HG03575 (cell line): ENCODE measurements at regions not wholly inside any gene's neighbourhood (a gene's known extent, or its start where the extent isn't known, plus 50 kb on each side); places are given as distances from the start of the nearest gene placed in this dataset.

Source experiments
- ATAC-seq: cut with Tn5 transposase; IDR thresholded peaks from one replicate; pipeline ENCODE4 v1.9.1; 2021; ENCODE audit not compliant: unreplicated experiment, insufficient number of reproducible peaks, low FRiP score; ENCODE audit errors: extremely low read depth

DNA sequence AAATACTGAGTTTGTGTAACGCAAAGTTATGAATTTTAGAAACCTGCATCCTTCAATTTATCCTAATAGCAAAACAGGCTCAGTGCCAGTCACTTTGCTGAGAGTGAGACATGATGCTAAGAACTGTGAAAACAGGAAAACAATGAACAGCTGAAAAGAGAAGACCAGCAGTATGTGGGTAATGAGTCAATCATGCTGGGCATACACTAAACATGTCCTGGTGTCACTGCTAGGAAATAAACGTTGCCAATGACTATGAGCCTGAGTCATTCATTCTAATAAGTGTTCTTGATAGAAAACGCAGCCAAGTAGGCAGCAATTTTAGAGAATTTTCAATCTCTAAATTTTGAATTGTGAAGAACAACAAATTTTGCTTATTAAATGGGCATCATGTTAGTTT lies 237.3 kb downstream of the GALR1 start:
- no peak for ATAC-seq

DNA sequence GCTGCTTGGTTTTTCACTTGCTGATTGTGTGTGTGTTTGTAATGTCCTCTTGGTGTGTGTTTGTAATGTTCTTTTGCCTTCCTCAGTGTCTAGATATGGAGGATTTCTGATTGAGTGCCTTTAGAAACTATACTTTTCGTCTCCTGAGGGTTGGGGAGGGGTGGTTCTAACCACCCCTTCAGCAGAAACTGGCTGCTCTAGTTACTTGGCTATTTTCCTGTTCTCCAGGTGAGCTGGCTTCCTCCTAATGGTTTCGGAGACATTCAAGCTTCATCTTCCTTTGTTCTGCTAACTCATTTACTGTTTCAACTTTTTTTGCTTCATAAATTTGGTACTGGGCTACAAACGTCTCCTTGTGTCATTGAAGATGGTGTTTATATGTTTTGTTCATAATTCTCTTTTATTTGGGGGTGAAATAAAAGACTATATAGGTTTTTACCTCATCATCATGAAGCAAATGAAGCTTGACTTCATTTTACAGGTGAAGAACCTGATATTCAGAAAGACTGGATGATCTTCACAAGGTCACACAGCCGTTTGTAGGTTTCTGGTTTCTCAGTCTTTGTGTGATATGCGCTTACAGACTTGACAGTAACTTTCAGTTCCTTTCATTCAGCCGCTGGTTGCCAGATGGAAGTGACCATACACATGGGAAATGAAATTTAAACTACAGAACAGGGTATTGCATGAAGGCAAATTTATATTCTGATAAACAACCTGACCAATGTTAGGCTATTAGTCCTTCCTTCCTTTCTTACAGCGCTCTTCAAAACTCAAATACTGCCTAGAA lies 238.5 kb downstream of the GALR1 start:
- no peak for ATAC-seq

- no peak for ATAC-seq
These were observed 245.4 kb downstream of the GALR1 start for GRCh38 chr18:77495079-77495478.

DNA sequence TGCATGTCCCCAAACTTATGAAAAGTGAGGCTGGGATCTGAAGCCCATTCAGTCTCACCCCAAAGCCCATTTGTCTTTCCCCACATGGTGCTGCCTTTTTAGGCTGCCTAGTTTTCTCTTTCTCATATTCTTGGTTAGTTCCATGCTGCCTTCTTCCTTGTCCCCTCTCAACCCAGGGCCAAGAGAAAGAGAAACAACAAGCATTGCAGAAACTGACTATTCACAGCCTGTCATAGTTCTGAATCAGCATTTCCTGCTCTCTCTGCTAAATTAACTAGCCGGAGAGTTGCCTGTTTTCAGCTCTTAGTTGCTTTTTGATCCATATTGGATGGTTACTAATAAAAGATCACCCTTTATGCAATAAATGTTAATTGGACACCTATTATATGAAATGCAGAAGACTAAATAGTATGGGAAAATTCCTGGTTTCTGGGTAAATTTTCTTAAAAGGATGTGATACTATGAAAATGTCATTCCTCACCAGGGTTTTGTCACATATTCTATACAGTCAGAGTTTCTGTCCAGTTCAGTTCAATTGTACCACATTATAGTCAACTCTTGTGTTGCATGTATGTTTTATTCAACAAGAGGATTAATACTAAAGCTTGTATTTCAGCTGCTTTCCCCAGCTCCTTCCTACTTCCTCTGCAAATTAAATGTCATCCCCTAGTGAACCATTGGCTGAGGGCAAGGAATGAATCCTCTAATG lies 246.5 kb downstream of the GALR1 start:
- ATAC-seq, result no peak

DNA sequence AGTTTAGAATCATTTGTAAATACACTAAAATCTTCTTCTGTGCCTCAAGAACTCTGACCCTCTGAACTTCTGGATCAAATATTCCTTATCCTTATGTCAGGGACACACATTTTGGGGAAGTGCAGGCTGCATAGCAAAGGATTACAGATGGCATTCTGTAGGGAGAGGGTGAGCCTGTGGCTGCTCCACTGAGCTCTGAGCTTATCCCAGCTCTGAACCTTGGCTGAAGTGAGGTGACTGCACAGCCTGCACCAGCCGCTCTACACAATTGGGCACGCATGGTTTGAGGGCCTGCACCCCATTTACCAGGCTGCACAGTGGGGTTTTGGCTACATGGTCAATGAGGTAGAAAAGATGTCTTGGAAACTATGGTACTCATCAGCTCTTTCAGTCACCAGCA lies 251.6 kb downstream of the GALR1 start:
- no peak for ATAC-seq

DNA sequence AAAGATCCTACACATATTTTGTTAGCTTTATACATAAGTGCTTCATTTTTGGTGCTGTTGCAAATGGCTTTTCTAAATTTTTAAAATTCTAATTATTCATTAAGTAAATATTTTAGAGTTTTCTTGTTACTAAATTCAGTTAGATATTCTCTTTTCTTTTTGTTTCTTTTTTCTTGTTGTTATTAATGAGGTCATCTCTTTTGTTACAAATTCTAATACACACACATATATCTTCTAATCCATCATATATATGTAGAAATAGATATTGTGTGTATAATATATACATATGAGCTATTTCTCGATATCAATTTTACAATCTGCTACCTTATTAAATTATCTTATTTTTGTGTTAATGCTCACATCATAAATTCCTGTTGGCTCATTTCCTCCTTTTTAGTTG lies 255.9 kb downstream of the GALR1 start:
- no peak for ATAC-seq

- ATAC-seq, result no peak
These were observed 262.5 kb downstream of the GALR1 start for GRCh38 chr18:77512152-77512551.

- ATAC-seq, result no peak
These were observed 268.3 kb downstream of the GALR1 start for GRCh38 chr18:77517901-77518300.

DNA sequence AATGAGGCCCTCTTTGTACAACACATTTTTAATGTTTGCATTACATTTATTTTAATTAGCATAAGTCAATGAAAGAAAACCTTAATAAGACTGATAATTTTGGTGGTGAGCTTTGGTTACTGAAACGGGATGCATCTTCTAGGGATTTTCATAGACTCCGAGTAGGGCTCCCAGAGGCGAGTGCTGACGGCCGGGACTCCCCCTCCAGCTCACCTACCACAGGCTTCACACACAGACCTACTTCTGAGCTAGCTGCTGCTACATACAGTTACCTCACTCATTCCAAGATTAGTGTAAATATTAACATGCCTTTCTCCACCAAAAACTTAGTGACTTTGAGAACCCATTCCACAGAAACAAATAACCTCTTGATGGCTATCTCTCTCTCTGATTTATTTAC lies 271.1 kb downstream of the GALR1 start:
- no peak for ATAC-seq

DNA sequence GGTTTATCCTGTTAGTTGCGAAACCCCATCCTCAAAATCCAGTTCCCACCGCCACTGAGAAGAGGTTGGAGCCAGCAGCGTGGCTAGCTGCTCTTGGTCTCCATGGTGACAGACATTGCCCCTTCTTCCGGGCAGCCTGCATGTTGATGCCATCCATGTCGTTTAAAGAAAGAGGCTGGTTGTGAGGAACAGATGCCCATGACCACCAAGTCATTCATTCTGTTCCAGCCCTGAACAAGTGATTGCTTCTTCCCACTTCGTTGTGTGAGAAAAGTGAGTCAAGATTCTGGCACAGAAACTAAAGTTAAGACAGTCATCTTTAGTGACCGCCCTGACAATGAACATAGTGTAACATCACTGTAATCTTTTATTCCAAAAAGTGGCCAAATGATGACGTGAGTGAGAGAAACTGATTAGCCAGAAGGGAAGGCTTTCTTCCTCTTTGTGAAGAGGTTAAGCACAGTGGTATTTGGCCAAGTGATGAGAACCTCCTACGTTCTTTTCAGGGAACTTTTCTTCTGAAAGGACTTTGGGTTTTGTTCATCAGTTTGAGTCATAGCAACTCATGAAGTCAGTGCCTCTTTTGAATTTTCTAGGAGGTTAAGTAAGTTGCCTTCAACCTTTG lies 272.5 kb downstream of the GALR1 start:
- ATAC-seq, result no peak

GRCh38 chr18:77524909-77525308 lies 275.3 kb downstream of the GALR1 start:
- ATAC-seq, result no peak

DNA sequence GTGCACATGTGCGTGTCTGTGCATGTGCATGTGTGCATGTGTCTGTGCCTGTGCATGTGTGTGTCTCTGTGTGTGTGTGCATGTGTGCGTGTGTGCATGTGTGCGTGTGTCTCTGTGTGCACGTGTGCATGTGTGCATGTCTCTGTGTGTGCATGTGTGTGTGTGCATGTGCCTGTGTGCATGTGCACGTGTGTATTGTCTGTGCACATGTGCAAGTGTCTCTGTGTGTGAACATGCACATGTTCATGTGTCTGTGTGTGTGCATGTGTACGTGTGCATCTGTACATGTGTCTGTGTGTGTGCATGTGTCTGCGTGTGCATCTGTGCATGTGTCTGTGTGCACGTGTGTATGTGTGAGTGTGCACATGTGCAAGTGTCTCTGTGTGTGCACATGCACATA lies 277.3 kb downstream of the GALR1 start:
- no peak for ATAC-seq

- ATAC-seq, result no peak
These were observed 279.2 kb downstream of the GALR1 start for GRCh38 chr18:77528872-77529271.

GRCh38 chr18:77529492-77530176 lies 280.0 kb downstream of the GALR1 start:
- no peak for ATAC-seq

DNA sequence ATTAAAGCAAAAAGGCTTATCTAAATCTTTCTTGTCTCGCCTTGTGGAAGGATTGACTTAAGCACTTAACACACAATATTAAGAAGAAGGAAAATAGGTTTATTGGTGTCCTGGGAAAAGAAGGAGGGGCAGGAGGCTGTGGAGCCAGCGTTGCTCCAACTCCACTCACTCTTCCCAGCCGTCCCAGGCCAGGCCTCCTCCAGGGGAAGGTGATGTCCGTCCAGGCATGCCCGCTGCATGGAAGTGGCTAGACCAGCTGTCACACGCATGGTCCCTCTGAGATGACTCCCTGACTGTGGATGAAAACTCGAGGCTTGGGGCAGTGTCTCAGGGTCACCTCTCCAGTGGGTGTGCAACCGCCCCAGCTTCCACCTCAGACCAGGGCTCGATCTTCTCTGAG lies 281.1 kb downstream of the GALR1 start:
- no peak for ATAC-seq

- ATAC-seq, result no peak
These were observed 290.2 kb downstream of the GALR1 start for GRCh38 chr18:77539860-77540259.

GRCh38 chr18:77544792-77545191 lies 295.1 kb downstream of the GALR1 start:
- ATAC-seq, result no peak

DNA sequence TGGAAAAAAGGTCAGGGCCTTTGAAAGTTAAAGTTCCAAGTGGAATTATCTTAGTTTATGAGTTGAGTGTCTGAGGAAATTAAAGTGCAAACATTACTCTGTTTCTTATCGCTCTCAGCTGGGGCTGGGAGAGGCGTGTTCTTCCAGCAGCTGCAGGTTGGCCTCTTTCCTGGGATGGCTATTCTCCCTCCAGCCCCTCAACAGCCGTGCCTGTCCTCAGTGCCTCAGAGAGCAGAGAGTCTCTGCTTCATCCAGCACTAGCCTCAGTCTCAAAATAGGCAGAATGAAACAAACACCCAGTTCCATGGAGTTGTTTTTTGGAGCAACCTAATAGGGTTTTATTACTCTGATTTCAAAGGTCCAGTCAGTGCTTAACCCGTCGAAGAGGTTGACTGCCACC lies 298.1 kb downstream of the GALR1 start:
- ATAC-seq, result no peak

- ATAC-seq, result no peak
These were observed 299.3 kb downstream of the GALR1 start for GRCh38 chr18:77548790-77549420.
